T-helper 2 cell (primary cell): ENCODE measurements at regions not wholly inside any gene's neighbourhood (a gene's known extent, or its start where the extent isn't known, plus 50 kb on each side); places are given as distances from the start of the nearest gene placed in this dataset.
"Not testable (repeated sequence)": the region's sequence is repeated elsewhere in the genome, so short reads cannot be mapped to it uniquely, and the experiment has no call there.

Experiments
- DNase-seq, 5 experiments: peaks; one replicate each; pipeline versions ENCODE4 v3.0.0 to v3.0.0-alpha.2; 2012 to 2022

DNA sequence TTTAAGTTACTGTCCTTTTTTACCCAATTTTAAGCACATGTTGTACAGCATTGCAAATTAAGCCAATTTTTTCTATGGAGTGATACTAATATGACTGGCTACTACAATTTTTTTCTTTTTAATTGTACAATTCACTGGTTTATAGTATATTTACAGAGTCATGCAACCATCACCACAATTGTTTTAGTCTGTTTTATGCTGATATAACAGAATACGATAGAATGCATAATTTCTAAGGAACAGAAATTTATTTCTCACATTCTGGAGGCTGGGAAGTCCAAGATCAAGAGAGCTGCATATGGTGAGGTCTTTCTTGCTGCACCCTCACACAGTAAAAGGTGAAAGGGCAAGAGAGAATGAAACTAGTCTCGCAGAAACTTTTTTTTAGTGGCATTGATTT, 125.3 kb downstream of the GLUD2 start:
- no peak for DNase-seq

- DNase-seq, result no peak
Observed at GRCh38 chrX:121179972-121180371, 132.6 kb downstream of the GLUD2 start.

DNA sequence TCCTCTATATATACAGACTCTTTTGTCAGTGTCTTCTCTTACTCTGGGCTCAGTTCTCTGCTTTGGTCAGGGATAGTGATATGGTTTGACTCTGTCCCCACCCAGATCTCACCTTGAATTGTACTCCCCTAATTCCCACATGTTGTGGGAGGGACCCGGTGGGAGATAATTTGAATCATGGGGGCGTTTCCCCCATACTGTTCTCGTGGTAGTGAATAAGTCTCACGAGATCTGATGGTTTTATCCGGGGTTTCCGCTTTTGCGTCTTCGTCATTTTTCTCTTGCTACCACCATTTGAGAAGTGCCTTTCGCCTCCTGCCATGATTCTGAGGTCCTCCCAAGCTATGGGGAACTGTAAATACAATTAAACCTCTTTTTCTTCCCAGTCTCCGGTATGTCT, 144.4 kb downstream of the GLUD2 start:
- no peak for DNase-seq

GRCh38 chrX:121195719-121196118, 148.3 kb downstream of the GLUD2 start:
- no peak for DNase-seq

DNA sequence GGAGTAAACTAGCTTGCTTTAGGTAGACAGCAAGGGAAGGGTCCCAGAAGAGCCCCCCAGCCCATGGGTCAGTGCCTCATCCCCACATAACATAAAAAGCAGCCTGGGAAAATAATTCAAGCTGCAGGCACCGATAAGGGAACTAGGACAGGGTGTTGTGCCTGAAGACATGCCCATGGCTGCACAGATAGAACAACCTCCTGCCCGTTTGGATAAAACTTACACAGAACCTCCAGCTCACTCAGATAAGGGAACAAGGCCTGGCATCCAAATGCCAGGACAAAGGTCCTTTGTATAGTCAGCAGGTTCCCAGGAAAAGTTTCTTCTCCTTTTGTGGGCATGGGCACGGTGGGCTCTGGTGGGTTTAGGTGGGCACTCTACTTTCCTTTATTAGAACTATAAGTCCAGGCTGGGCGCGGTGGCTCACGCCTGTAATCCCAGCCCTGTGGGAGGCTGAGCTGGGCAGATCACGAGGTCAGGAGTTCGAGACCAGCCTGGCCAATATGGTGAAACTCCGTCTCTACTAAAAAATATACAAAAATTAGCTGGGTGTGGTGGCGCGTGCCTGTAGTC, 149.5 kb downstream of the GLUD2 start:
- not testable (repeated sequence) for DNase-seq

- no peak for DNase-seq
Observed at GRCh38 chrX:121208563-121208962, 161.2 kb downstream of the GLUD2 start.

GRCh38 chrX:121216641-121217374, 169.4 kb downstream of the GLUD2 start:
- DNase-seq, result no peak

- no peak for DNase-seq
Observed at GRCh38 chrX:121221322-121221977, 174.0 kb downstream of the GLUD2 start.

DNA sequence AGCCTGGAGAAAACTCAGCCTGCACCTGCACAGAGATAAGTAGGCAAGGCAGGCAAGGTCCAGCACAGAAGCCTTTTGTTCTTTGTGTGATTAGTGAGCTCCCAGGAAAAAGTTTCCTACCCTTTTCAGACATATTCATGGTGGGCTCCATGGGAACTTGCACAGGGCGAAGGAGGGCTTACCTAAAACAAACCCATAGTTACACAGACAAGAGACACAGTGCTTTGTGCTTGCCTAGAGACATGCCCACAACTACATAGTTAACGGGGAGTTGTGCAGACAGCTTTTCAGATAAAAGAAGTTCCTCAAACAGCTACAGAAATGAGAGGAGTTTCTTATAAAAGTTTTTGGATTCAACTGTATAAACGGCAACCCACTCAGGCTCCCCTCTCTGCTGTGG, 180.5 kb downstream of the GLUD2 start:
- no peak for DNase-seq

- peak in 1 of 5 experiments; percentile 53 for DNase-seq
Observed at GRCh38 chrX:121231566-121232358, 184.4 kb downstream of the GLUD2 start.

- no peak for DNase-seq
Observed at GRCh38 chrX:121236040-121236439, 188.6 kb downstream of the GLUD2 start.

- no peak for DNase-seq
Observed at GRCh38 chrX:121238093-121238492, 190.7 kb downstream of the GLUD2 start.

DNA sequence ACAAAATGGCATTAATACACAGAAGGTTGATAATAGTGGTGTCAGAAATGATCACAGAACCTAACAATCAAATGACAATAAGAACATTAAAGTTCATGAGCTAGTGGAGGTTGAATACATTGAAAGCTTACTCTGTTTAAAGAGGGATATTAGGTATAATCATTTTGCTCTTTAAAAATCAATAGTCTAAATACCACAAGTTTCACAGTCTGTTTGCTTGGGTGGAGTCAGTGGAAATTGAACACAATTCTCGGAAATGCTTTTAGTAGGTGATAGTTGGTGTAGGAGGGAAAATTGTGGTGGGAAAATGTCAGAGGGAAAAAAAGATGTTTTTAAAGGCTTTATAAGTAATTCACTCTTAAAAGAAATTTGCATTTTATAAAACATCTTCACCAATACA, 197.1 kb downstream of the GLUD2 start:
- no peak for DNase-seq

DNA sequence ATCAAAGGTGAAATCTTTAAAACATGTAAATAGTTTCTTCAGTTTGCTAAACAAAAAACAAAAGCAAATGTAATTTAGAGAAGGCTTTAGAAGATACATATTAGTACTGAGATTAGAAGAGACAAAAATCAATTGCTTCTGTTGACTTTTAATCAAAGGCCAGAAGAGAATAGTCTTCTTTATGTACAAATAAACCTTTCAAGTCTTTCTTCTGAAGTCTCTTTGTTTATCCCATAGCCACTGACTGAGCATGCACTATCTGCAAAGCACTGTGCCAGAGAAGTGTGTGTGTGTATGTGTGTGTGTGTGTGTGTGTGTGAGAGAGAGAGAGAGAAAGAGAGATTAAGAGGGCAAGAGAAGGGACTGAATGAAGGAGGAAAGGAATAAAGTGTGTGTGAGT, 198.4 kb downstream of the GLUD2 start:
- DNase-seq, result no peak

- no peak for DNase-seq
Observed at GRCh38 chrX:121254336-121254735, 206.9 kb downstream of the GLUD2 start.

DNA sequence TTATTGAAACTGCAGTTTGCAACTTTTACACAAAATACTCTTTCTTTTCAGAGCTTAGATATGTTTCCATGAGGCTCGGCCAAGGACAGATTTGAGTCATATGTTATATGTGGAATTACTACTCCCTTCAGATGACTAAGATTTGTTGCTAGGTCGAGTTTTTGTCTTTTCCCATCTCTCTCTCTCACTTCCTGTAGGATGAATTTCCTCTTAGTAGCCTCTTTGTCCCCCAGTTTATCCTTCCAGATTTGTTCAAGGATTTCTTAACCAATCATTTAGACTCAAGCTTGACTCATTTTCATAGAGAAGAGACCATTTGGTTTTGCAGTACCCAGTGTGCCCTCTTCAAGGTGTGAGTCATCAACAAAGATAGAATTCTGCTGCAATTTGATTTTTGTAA, 209.2 kb downstream of the GLUD2 start:
- DNase-seq, result peak in 1 of 5 experiments; percentile 31

- DNase-seq, result no peak
Observed at GRCh38 chrX:121258545-121258944, 211.1 kb downstream of the GLUD2 start.

GRCh38 chrX:121259170-121259569, 211.8 kb downstream of the GLUD2 start:
- no peak for DNase-seq

- no peak for DNase-seq
Observed at GRCh38 chrX:121260596-121261240, 213.3 kb downstream of the GLUD2 start.

DNA sequence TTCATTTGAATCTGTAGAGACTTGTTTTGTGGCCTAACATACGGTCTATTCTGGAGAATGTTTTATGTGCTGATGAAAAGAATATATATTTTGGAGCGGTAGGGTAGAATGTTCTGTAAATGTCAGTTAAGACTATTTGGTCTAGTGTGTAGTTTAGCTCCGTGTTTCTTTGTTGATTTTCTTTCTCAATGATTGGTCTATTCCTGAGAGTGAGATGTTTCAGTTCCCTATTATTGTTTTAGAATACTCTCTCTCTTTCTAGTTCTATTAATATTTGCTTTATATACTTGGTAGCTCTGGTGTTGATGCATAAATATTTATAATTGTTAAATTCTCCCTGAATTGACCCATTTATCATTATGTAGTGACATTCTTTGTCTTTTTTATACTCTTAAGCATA, 236.5 kb downstream of the GLUD2 start:
- no peak for DNase-seq

GRCh38 chrX:121298499-121298898, 251.1 kb downstream of the GLUD2 start:
- DNase-seq, result no peak

- peak in 1 of 5 experiments; percentile 25 for DNase-seq
Observed at GRCh38 chrX:121301356-121301755, 253.9 kb downstream of the GLUD2 start.

- DNase-seq, result no peak
Observed at GRCh38 chrX:121301822-121302221, 254.4 kb downstream of the GLUD2 start.
